NCI-H524 treated with DMSO at 0.1 percent for 48 hours (cell line): ENCODE measurements at regions not wholly inside any gene's neighbourhood (a gene's known extent, or its start where the extent isn't known, plus 50 kb on each side); places are given as distances from the start of the nearest gene placed in this dataset.

ENCODE experiments used
- DNase-seq: peaks from one replicate; lab custom pipeline; 2025; lab: John Stamatoyannopoulos, UW

- no peak for DNase-seq
These were observed 140.0 kb upstream of the UBE2E1 start for GRCh38 chr3:23665741-23666140.

DNA sequence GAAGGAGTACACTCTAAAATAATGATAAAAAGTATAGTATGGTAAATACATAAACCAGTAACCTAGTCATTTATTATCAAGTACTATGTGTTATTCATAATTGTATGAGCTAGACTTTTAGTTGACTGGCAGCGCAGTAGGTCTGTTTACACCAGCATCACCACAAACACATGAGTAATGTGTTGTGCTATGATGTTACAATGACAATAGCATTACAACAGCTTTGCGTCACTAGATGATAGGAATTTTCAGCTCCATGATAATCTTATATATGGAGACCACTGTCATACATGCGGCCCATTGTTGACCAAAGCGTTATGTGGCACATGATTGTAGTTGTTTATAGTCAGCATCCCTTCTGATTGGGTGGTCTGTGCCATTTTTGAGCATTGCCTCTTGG is 138.9 kb upstream of the UBE2E1 start:
- DNase-seq, result no peak

GRCh38 chr3:23667536-23668429 is 138.0 kb upstream of the UBE2E1 start:
- no peak for DNase-seq

GRCh38 chr3:23668430-23668904 is 137.3 kb upstream of the UBE2E1 start:
- DNase-seq, result no peak

DNA sequence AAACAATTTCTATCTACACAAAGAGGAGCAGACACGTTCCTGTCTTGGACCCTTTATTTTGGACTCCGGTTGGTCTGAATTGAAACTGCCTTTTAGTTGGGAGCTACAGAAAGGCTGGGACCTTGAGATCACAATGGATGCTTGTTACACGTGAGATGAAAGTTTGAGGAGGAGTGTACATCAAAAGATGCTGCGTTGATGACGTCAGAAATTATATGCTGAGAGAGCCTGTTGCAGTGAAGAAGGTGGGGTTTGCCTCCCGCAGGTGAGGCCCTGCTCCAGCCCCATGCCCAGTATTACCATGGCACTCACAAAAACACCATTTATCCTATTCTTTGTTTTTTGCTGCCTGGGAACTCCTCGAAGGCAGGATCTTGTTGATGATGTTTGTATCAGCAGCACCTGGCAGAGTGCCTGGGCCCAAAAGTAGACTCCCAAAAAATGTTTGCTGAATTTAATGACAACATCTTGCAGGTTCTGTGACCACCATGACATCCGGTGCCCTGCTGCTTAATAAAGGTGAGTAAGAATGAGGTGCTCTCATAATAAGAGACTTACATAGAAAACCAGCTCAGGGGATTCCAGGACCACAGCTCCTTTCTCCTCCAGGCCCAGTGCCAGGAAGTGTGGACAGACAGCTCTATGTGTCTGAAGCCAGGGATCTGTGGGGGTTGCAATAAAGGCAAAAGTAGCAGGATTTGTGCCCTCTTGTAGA is 136.1 kb upstream of the UBE2E1 start:
- DNase-seq, result no peak

- DNase-seq, result no peak
These were observed 133.7 kb upstream of the UBE2E1 start for GRCh38 chr3:23671851-23672589.

DNA sequence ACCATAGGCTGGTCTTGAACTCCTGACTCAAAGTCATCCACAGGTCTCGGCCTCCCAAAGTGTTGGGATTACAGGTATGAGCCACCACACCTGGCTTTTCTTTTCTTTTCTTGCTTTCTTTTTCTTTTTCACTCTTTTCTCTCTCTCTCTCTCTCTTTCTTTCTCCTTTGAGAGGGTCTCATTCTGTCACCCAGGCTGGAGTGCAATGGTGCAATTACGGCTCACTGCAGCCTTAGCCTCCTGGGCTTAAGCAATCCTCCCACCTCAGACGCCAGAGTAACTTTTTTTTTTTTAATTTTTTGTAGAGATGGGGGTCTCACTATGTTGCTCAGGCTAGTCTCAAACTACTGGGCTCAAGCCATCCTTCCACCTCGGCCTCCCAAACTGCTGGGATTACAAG is 133.1 kb upstream of the UBE2E1 start:
- DNase-seq, result no peak

DNA sequence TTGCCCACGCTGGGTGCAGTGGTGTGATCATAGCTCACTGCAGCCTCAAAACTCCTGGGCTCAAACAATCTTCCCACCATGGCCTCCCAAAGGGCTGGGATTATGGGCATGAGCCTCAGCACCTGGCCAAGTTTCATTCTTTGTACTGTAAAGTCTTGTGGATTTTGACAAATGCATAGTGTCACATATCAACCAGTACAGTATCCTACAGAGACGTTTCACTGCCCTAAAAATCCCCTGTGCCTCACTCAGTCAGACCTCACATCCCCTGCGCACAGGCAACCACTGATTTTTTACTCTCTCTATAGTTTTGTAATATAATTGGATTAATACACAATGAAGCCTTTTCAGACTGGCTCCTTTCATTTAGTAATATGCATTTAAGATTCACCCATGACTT is 130.7 kb upstream of the UBE2E1 start:
- no peak for DNase-seq

GRCh38 chr3:23676093-23676492 is 129.7 kb upstream of the UBE2E1 start:
- no peak for DNase-seq

DNA sequence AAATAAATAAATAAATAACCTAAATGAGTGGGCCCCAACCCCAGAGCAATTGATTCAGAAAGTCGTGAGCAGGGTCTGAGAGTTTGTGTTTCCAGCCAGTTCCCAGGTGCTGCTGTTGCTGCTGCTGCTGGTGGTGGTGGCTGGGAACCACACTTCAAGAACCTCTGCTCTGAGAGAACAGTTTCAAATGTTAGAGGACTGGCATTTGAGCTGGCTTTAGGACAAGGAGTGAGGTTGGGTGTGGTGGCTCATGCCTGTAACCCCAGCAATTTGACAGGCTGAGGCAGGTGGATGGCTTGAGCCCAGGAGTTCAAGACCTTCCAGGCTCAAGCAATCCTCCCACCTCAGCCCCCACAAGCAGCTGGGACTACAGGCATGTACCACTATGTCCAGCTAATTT is 123.1 kb upstream of the UBE2E1 start:
- no peak for DNase-seq

DNA sequence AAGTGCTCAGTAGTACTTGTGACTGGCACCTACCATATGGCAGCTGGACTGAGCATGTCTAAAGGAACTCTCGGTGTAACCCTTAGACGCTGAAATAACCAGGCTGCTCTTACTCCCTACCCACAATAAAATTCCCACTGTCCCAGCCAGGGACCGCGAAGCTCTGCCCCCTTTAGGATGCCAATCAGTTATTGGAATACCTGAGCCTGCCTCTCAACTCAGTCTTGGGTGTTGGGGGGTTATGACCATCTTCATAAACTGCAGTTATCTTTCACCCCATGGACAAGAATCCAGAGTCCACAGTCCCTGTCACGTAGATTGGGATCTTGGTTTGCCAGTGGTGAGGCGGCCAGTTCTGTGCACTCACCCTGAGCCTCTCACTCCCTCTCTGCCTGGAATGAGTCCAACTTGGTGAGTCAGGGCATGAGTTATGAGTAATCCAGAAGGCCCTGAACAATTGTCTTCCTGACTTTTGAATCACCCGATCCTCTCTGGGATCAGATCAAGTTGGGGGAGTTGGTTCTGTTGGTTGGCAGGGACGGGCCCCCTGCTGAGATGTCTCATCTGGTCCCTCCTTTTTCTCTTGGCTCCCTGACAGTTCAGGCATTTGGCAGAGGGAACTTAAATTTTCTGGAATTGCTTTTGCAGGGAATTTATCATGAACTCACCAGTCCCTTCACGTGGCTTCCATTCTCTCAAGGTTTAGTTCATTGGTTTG is 120.1 kb upstream of the UBE2E1 start:
- peak; percentile 41 for DNase-seq

GRCh38 chr3:23686519-23686918 is 119.2 kb upstream of the UBE2E1 start:
- DNase-seq, result no peak

GRCh38 chr3:23691357-23691895 is 114.3 kb upstream of the UBE2E1 start:
- no peak for DNase-seq

DNA sequence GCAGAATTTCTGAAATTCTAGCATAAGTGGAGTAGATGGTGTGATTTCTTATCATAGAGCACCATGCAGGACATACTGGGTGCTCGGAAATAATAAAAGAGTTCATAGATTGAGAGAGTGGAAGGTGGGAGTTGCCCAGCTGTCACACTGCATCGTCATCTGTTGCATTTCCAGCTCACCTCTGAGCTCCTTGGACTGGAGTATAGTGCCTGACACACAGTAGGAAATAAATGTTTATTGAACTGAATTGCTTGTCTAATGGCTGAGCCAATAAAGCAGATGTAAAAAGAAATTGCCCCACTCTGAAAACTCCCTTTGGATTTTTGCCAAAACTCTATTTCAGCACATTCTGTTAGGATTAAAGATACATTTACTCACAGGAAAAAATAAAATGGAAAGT is 108.9 kb upstream of the UBE2E1 start:
- DNase-seq, result no peak

- DNase-seq, result peak; percentile 16
These were observed 108.3 kb upstream of the UBE2E1 start for GRCh38 chr3:23697416-23697815.

GRCh38 chr3:23698652-23699313 is 107.0 kb upstream of the UBE2E1 start:
- no peak for DNase-seq

DNA sequence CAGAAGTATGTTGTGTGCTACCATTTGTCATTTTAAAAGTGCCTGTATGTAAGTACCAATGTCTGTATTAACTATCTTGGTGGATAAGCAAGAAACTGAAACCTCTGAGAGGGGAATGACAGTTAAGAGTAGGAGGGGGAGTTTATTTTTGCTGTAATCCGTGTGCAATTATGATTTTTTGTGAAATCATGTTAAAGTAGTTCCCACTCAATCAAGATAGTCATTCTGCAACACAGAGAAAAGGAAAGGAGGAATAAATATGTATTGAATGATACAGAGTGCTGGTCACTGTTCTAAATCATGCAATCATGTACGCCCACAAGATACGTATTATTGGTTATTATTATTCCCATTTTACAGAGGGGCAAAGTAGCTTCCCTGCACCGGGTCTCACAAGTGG is 105.1 kb upstream of the UBE2E1 start:
- no peak for DNase-seq

GRCh38 chr3:23701716-23702597 is 103.8 kb upstream of the UBE2E1 start:
- DNase-seq, result no peak

- DNase-seq, result no peak
These were observed 101.5 kb upstream of the UBE2E1 start for GRCh38 chr3:23704298-23704697.

DNA sequence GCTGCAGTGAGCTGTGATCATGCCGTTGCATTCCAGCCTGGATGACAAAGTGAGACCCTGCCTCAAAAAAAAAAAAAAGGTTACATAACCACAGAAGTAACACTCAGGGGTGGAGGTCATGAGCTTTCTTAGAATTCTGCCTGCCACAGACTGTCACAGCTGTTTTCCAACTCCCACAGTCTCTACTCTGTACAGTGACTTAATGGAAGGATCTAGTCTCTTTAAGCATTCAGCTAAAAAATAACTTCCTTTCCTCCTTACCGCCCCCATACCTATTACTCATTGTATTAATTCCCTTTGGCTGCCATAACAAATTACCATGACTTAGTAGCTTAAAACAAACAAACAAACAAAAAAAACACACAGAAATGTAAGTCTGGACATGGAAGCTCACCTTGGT is 99.6 kb upstream of the UBE2E1 start:
- DNase-seq, result no peak
